Peyer's patch (tissue), 4 donors: ENCODE measurements at regions not wholly inside any gene's neighbourhood (a gene's known extent, or its start where the extent isn't known, plus 50 kb on each side); places are given as distances from the start of the nearest gene placed in this dataset.

Experiments
- CTCF ChIP-seq, 6 experiments: fragments of 450-650 bp in 4 of 6; fragments of 200-600 bp in 2 of 6; sonication (generic) in 1 of 6; IDR thresholded peaks; one replicate each; pipeline ENCODE4 v1.5.1; 2017 to 2019; ENCODE audit warnings: antibody characterized with exemption in 6 of 6, mild to moderate bottlenecking in 3 of 6, moderate library complexity in 1 of 6
- POLR2A ChIP-seq, 2 donors: fragments of 450-650 bp; IDR thresholded peaks; one replicate each; pipeline ENCODE4 v1.5.1; 2017; ENCODE audit warnings: antibody characterized with exemption in 2 of 2, mild to moderate bottlenecking in 2 of 2, moderate library complexity in 2 of 2

GRCh38 chr4:111849746-111850284, 295.4 kb upstream of the FAM241A start:
- TF ChIP-seq CTCF (IDR thresholded peaks at IDR 0.05) (no peak), POLR2A (IDR thresholded peaks at IDR 0.05) (no peak)
